ENCODE measurements at regions not wholly inside any gene's neighbourhood (a gene's known extent, or its start where the extent isn't known, plus 50 kb on each side); places are given as distances from the start of the nearest gene placed in this dataset.

DNA sequence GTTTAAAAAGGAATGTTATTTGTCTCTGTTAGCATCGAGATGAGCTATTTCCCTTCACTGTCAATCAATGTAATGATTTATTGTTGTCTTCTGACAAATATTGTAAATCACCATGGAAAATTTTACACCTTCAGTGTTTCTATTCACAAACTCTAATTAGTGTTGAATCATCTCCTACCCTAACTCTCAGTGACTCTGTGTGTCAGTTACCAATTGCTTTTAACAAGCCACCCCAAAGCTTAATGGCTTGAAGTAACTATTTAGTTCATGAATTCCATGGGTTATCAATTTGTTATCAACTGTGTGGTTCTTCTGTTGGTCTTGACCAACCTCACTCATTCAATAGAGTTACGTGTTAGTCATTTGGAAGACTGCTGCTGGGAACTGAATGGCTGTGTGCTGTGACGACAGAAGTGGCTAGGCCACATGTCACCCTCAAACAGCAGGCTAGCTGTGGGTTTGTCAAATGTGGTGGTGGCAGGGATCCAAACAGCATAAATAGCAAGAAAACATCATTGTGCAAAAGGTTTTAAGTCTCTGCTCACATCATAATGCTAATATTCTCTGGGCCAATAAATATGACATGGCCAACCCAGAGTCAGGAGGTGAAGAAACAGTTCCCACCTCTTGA is 910.8 kb upstream of the CDH2 start:
- H3K36me3 Mint-ChIP-seq (ENCODE audit: low read depth) = no peaks in the 10 kb centered on the region
- H3K4me3 Mint-ChIP-seq = no peak overlapping the region
- H3K27ac Mint-ChIP-seq = no peak overlapping the region
- H3K4me1 Mint-ChIP-seq (ENCODE audit: low read depth) = no peaks in the 10 kb centered on the region
- peaks cover 20% of the 10 kb centered on the region for H3K9me3 Mint-ChIP-seq
- H3K27me3 Mint-ChIP-seq = no peaks in the 10 kb centered on the region

- Mint-ChIP-seq H3K4me1 (ENCODE audit: low read depth) (no peaks in the 10 kb centered on the region), H3K4me3 (no peak overlapping the region), H3K36me3 (ENCODE audit: low read depth) (no peaks in the 10 kb centered on the region), H3K27ac (no peak overlapping the region), H3K9me3 (peaks cover 3% of the 10 kb centered on the region), H3K27me3 (no peaks in the 10 kb centered on the region)
Observed at GRCh38 chr18:29084120-29084519, 907.2 kb upstream of the CDH2 start.

DNA sequence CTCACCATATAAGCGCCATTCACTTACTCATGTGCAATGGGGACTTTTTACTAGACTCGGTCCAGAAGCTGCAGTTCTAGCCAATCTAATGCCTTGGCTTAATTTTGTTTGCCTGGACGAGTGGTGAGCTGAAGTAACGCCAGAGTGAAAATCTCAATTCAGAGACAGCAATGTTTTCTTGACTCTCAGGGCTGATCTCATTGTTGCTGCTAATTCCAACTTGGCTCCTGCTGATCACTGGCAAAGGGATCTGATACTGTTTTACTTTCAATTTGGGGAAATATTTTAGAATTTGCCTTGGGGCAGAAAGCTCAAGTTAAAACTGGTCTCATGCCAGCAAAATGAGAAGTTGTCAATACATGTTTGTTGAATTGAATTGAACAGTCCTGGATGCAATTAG is 906.6 kb upstream of the CDH2 start:
- peaks cover 2% of the 10 kb centered on the region for H3K9me3 Mint-ChIP-seq

DNA sequence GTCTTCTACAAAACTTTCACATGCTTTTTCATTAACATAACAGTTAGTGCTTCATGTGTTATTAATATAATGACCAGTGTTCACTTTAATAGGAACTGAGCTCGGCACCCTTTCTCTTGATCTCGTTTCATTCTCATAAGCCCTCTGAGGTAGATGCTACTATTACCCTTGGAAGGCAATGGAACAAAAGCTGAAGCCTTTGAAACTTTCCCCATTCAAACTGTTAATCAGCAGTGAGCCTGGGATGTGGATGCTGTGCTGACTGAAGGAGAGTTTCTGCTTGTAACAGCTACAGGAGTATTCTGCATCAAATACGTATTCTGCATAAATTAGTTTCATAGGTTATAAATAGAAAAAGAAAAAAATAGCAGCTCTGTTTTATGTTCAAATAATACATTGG is 904.0 kb upstream of the CDH2 start:
- H3K27ac Mint-ChIP-seq = no peak overlapping the region
- no peaks in the 10 kb centered on the region for H3K4me1 Mint-ChIP-seq (ENCODE audit: low read depth)
- H3K36me3 Mint-ChIP-seq (ENCODE audit: low read depth) = no peaks in the 10 kb centered on the region
- H3K4me3 Mint-ChIP-seq = no peak overlapping the region
- H3K27me3 Mint-ChIP-seq = no peaks in the 10 kb centered on the region
- no peaks in the 10 kb centered on the region for H3K9me3 Mint-ChIP-seq

More for the DNA sequence above, 906.6 kb upstream of the CDH2 start:
- no peaks in the 10 kb centered on the region for H3K36me3 Mint-ChIP-seq (ENCODE audit: low read depth)
- no peaks in the 10 kb centered on the region for H3K27me3 Mint-ChIP-seq
- no peaks in the 10 kb centered on the region for H3K4me1 Mint-ChIP-seq (ENCODE audit: low read depth)
- H3K27ac Mint-ChIP-seq = no peak overlapping the region
- no peak overlapping the region for H3K4me3 Mint-ChIP-seq

GRCh38 chr18:29078273-29078672 is 901.3 kb upstream of the CDH2 start:
- H3K27ac Mint-ChIP-seq = no peak overlapping the region
- no peaks in the 10 kb centered on the region for H3K27me3 Mint-ChIP-seq
- H3K4me3 Mint-ChIP-seq = no peak overlapping the region
- no peaks in the 10 kb centered on the region for H3K36me3 Mint-ChIP-seq (ENCODE audit: low read depth)
- peaks cover 6% of the 10 kb centered on the region for H3K9me3 Mint-ChIP-seq
- no peaks in the 10 kb centered on the region for H3K4me1 Mint-ChIP-seq (ENCODE audit: low read depth)

DNA sequence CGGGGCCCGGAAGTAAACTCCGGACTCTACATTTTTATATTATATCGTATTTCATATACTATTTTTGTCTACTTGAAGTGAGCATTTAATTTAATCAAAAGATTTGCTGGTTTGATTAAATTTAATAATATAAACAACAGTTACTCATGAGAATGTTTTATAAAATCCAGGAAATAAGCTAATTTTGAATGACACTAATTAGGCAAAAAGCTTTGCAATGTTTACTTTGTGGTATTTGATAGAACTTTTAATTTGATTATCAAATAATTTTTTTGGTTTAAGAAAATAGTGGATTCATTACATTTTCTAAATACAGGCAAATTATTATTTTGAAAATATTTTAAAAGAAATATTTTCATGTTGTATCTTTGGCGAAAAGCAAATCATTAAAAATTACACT is 900.4 kb upstream of the CDH2 start:
- Mint-ChIP-seq H3K27me3 (no peaks in the 10 kb centered on the region), H3K9me3 (peaks cover 6% of the 10 kb centered on the region), H3K4me1 (ENCODE audit: low read depth) (no peaks in the 10 kb centered on the region), H3K27ac (no peak overlapping the region), H3K36me3 (ENCODE audit: low read depth) (no peaks in the 10 kb centered on the region), H3K4me3 (no peak overlapping the region)

- H3K36me3 Mint-ChIP-seq (ENCODE audit: low read depth) = no peaks in the 10 kb centered on the region
- H3K9me3 Mint-ChIP-seq = peaks cover 6% of the 10 kb centered on the region
- no peaks in the 10 kb centered on the region for H3K4me1 Mint-ChIP-seq (ENCODE audit: low read depth)
- no peak overlapping the region for H3K4me3 Mint-ChIP-seq
- H3K27me3 Mint-ChIP-seq = no peaks in the 10 kb centered on the region
- no peak overlapping the region for H3K27ac Mint-ChIP-seq
Observed at GRCh38 chr18:29076645-29077044, 899.7 kb upstream of the CDH2 start.

GRCh38 chr18:29074147-29074546 is 897.2 kb upstream of the CDH2 start:
- Mint-ChIP-seq H3K27me3 (no peaks in the 10 kb centered on the region), H3K36me3 (ENCODE audit: low read depth) (no peaks in the 10 kb centered on the region), H3K4me1 (ENCODE audit: low read depth) (no peaks in the 10 kb centered on the region), H3K4me3 (no peak overlapping the region), H3K9me3 (peaks cover 6% of the 10 kb centered on the region), H3K27ac (no peak overlapping the region)

GRCh38 chr18:29071869-29072268 is 894.9 kb upstream of the CDH2 start:
- Mint-ChIP-seq H3K4me3 (no peak overlapping the region), H3K36me3 (ENCODE audit: low read depth) (no peaks in the 10 kb centered on the region), H3K27me3 (no peaks in the 10 kb centered on the region), H3K9me3 (peaks cover 6% of the 10 kb centered on the region), H3K4me1 (ENCODE audit: low read depth) (no peaks in the 10 kb centered on the region), H3K27ac (no peak overlapping the region)

DNA sequence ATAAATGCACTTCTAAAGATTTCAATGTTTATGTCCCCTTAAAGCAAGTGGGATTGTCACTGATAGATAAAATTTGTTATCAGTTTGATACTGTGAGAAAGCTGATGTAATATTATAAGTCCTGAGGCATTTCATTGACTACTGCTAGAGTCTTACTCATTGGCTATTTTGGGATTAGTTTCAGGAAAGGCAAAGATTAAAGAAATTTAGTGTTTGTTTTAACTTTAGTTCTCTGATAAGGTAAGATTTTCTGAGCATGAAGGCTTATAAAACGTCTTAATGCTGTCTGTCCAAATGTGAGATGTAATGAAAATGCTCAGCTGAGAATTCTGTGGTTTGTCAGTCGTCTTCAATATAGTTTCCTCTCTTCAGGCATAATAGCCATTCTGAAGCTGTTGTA is 886.4 kb upstream of the CDH2 start:
- Mint-ChIP-seq H3K27me3 (no peaks in the 10 kb centered on the region), H3K9me3 (peaks cover 13% of the 10 kb centered on the region), H3K36me3 (ENCODE audit: low read depth) (no peaks in the 10 kb centered on the region), H3K4me1 (ENCODE audit: low read depth) (no peaks in the 10 kb centered on the region), H3K27ac (no peak overlapping the region), H3K4me3 (no peak overlapping the region)

- no peak overlapping the region for H3K4me3 Mint-ChIP-seq
- no peaks in the 10 kb centered on the region for H3K27me3 Mint-ChIP-seq
- H3K36me3 Mint-ChIP-seq (ENCODE audit: low read depth) = no peaks in the 10 kb centered on the region
- no peaks in the 10 kb centered on the region for H3K4me1 Mint-ChIP-seq (ENCODE audit: low read depth)
- no peak overlapping the region for H3K27ac Mint-ChIP-seq
- H3K9me3 Mint-ChIP-seq = peaks cover 13% of the 10 kb centered on the region
Observed at GRCh38 chr18:29062921-29063320, 886.0 kb upstream of the CDH2 start.

DNA sequence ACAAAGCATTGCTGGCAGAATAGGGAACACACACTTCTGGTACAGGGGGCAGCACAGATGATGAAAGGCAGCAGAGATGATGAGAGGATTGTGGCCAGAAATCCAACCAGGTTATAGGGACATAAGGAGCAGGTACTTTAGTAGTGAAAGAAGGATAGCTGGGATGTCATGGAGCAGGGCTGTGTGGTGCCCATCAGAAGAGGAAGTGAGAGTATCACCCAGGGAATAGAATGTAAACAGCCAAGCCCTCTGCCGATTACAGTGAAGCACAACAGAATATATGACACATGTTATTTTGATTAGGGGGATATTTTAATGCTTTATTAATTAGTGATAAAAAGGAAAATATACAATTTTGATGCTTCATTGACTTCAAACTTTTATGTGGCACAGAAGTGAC is 883.4 kb upstream of the CDH2 start:
- Mint-ChIP-seq H3K9me3 (peaks cover 16% of the 10 kb centered on the region), H3K27ac (no peak overlapping the region), H3K36me3 (ENCODE audit: low read depth) (no peaks in the 10 kb centered on the region), H3K27me3 (no peaks in the 10 kb centered on the region), H3K4me3 (no peak overlapping the region), H3K4me1 (ENCODE audit: low read depth) (no peaks in the 10 kb centered on the region)

GRCh38 chr18:29057703-29058102 is 880.8 kb upstream of the CDH2 start:
- no peak overlapping the region for H3K27ac Mint-ChIP-seq

GRCh38 chr18:29056800-29057199 is 879.9 kb upstream of the CDH2 start:
- H3K36me3 Mint-ChIP-seq (ENCODE audit: low read depth) = no peaks in the 10 kb centered on the region
- peaks cover 21% of the 10 kb centered on the region for H3K9me3 Mint-ChIP-seq
- H3K4me3 Mint-ChIP-seq = no peak overlapping the region
- no peaks in the 10 kb centered on the region for H3K4me1 Mint-ChIP-seq (ENCODE audit: low read depth)
- H3K27me3 Mint-ChIP-seq = no peaks in the 10 kb centered on the region
- H3K27ac Mint-ChIP-seq = no peak overlapping the region

More at GRCh38 chr18:29057703-29058102, 880.8 kb upstream of the CDH2 start:
- H3K36me3 Mint-ChIP-seq (ENCODE audit: low read depth) = no peaks in the 10 kb centered on the region
- no peak overlapping the region for H3K4me3 Mint-ChIP-seq
- peaks cover 23% of the 10 kb centered on the region for H3K9me3 Mint-ChIP-seq
- no peaks in the 10 kb centered on the region for H3K27me3 Mint-ChIP-seq
- H3K4me1 Mint-ChIP-seq (ENCODE audit: low read depth) = no peaks in the 10 kb centered on the region

DNA sequence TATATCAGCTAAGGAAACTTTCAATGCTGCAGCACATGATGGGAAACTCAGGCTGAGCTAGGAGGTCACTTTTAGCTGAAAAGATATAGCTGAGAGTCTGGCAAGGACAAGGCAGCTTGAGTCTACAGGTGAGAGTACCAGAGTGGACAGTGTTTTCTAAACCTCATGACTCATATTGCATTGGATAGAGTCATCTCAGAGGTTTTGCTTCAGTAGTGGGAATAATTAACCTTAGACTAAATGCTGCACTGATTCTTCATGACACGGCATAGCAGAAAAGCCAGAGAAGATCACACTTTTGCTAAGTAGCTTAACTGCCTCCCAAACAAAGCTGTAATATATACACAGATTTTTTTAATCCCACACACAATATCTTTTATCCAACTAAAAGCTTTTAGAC is 865.0 kb upstream of the CDH2 start:
- Mint-ChIP-seq H3K27ac (no peak overlapping the region), H3K9me3 (peaks cover 22% of the 10 kb centered on the region), H3K27me3 (no peaks in the 10 kb centered on the region), H3K36me3 (ENCODE audit: low read depth) (no peaks in the 10 kb centered on the region), H3K4me3 (no peak overlapping the region), H3K4me1 (ENCODE audit: low read depth) (no peaks in the 10 kb centered on the region)

GRCh38 chr18:29034113-29034856 is 857.4 kb upstream of the CDH2 start:
- H3K36me3 Mint-ChIP-seq (ENCODE audit: low read depth) = no peaks in the 10 kb centered on the region
- H3K4me1 Mint-ChIP-seq (ENCODE audit: low read depth) = no peaks in the 10 kb centered on the region
- peaks cover 17% of the 10 kb centered on the region for H3K9me3 Mint-ChIP-seq
- H3K27me3 Mint-ChIP-seq = no peaks in the 10 kb centered on the region
- H3K27ac Mint-ChIP-seq = no peak overlapping the region
- H3K4me3 Mint-ChIP-seq = no peak overlapping the region
